Activated naive CD4-positive, alpha-beta T cell treated with anti-CD3 and anti-CD28 coated beads, Interleukin-2, amount 50 U/mL, for 72 hours (primary cell): ENCODE measurements at regions not wholly inside any gene's neighbourhood (a gene's known extent, or its start where the extent isn't known, plus 50 kb on each side); places are given as distances from the start of the nearest gene placed in this dataset.

Experiments
- ATAC-seq, 2 donors: fragments of 150-1000 bp; cut with Tn5 transposase; 2 replicates each; pipeline ENCODE4 v1.10.0; 2021; ENCODE audit warnings: mild to moderate bottlenecking in 2 of 2, moderate library complexity in 2 of 2
- DNase-seq, 2 donors: peaks; one replicate each; pipeline ENCODE4 v3.0.0; 2021 to 2022; ENCODE audit warnings: low spot score in 2 of 2
- H3K27ac Mint-ChIP-seq, 2 donors: one replicate each; pipeline ENCODE4 v1.8.0; 2022; ENCODE audit warnings: mild to moderate bottlenecking in 2 of 2, mixed read lengths in 2 of 2
- H3K36me3 Mint-ChIP-seq, 2 donors: one replicate each; pipeline ENCODE4 v1.8.0; 2022; ENCODE audit warnings: mixed read lengths in 2 of 2
- H3K9me3 Mint-ChIP-seq, 2 donors: one replicate each; pipeline ENCODE4 v1.8.0; 2022; ENCODE audit warnings: mixed read lengths in 2 of 2

- DNase-seq (no peak), ATAC-seq (no peak)
- H3K9me3 Mint-ChIP-seq = peaks cover 9 to 20% of the 10 kb centered on the region in 2 donors
- H3K36me3 Mint-ChIP-seq = no peaks in the 10 kb centered on the region
- no peak overlapping the region for H3K27ac Mint-ChIP-seq
Observed at GRCh38 chr9:107715740-107716139, 226.2 kb upstream of the KLF4 start.

GRCh38 chr9:107713470-107713869 is 223.9 kb upstream of the KLF4 start:
- peaks cover 9 to 20% of the 10 kb centered on the region in 2 donors for H3K9me3 Mint-ChIP-seq
- H3K27ac Mint-ChIP-seq = no peak overlapping the region
- H3K36me3 Mint-ChIP-seq = no peaks in the 10 kb centered on the region
- DNase-seq (no peak), ATAC-seq (no peak)

- ATAC-seq (no peak), DNase-seq (no peak)
- Mint-ChIP-seq H3K9me3 (peaks cover 9 to 20% of the 10 kb centered on the region in 2 donors), H3K27ac (no peak overlapping the region), H3K36me3 (no peaks in the 10 kb centered on the region)
Observed at GRCh38 chr9:107712390-107712789, 222.8 kb upstream of the KLF4 start.

- H3K27ac Mint-ChIP-seq = no peak overlapping the region
- DNase-seq (no peak), ATAC-seq (no peak)
- H3K36me3 Mint-ChIP-seq = no peaks in the 10 kb centered on the region
- H3K9me3 Mint-ChIP-seq = peaks cover 9 to 21% of the 10 kb centered on the region in 2 donors
Observed at GRCh38 chr9:107711542-107711941, 222.0 kb upstream of the KLF4 start.

- no peak for ATAC-seq
- H3K27ac Mint-ChIP-seq = no peak overlapping the region
- DNase-seq = no peak
- no peaks in the 10 kb centered on the region for H3K36me3 Mint-ChIP-seq
- peaks cover 9 to 27% of the 10 kb centered on the region in 2 donors for H3K9me3 Mint-ChIP-seq
Observed at GRCh38 chr9:107710953-107711352, 221.4 kb upstream of the KLF4 start.

- peaks cover 9 to 28% of the 10 kb centered on the region in 2 donors for H3K9me3 Mint-ChIP-seq
- no peaks in the 10 kb centered on the region for H3K36me3 Mint-ChIP-seq
- no peak overlapping the region for H3K27ac Mint-ChIP-seq
- no peak for ATAC-seq
- no peak for DNase-seq
Observed at GRCh38 chr9:107710546-107710945, 221.0 kb upstream of the KLF4 start.

GRCh38 chr9:107708791-107709190 is 219.2 kb upstream of the KLF4 start:
- Mint-ChIP-seq H3K9me3 (peaks cover 10 to 28% of the 10 kb centered on the region in 2 donors), H3K36me3 (no peaks in the 10 kb centered on the region)
- ATAC-seq = no peak

GRCh38 chr9:107707915-107708441 is 218.4 kb upstream of the KLF4 start:
- H3K9me3 Mint-ChIP-seq = peaks cover 11 to 27% of the 10 kb centered on the region in 2 donors
- no peak for ATAC-seq
- DNase-seq = no peak

More at GRCh38 chr9:107708791-107709190, 219.2 kb upstream of the KLF4 start:
- no peak for DNase-seq
- no peak overlapping the region for H3K27ac Mint-ChIP-seq

GRCh38 chr9:107707428-107707837 is 217.9 kb upstream of the KLF4 start:
- ATAC-seq = no peak
- H3K36me3 Mint-ChIP-seq = no peaks in the 10 kb centered on the region

More at GRCh38 chr9:107707915-107708441, 218.4 kb upstream of the KLF4 start:
- Mint-ChIP-seq H3K36me3 (no peaks in the 10 kb centered on the region), H3K27ac (no peak overlapping the region)

GRCh38 chr9:107706701-107707427 is 217.3 kb upstream of the KLF4 start:
- H3K27ac Mint-ChIP-seq = no peak overlapping the region
- DNase-seq = no peak
- H3K36me3 Mint-ChIP-seq = no peaks in the 10 kb centered on the region
- ATAC-seq = no peak
- peaks cover 7 to 28% of the 10 kb centered on the region in 2 donors for H3K9me3 Mint-ChIP-seq

More at GRCh38 chr9:107707428-107707837, 217.9 kb upstream of the KLF4 start:
- H3K9me3 Mint-ChIP-seq = peaks cover 9 to 24% of the 10 kb centered on the region in 2 donors
- no peak overlapping the region for H3K27ac Mint-ChIP-seq
- DNase-seq = no peak

- no peak for DNase-seq
- ATAC-seq = no peak
- H3K27ac Mint-ChIP-seq = no peak overlapping the region
- H3K36me3 Mint-ChIP-seq = no peaks in the 10 kb centered on the region
- H3K9me3 Mint-ChIP-seq = peaks cover 7 to 19% of the 10 kb centered on the region in 2 donors
Observed at GRCh38 chr9:107705521-107705920, 216.0 kb upstream of the KLF4 start.

GRCh38 chr9:107704774-107705173 is 215.2 kb upstream of the KLF4 start:
- DNase-seq = no peak
- Mint-ChIP-seq H3K9me3 (peaks cover 7 to 19% of the 10 kb centered on the region in 2 donors), H3K36me3 (no peaks in the 10 kb centered on the region), H3K27ac (no peak overlapping the region)
- no peak for ATAC-seq

- H3K27ac Mint-ChIP-seq = no peak overlapping the region
- DNase-seq (no peak), ATAC-seq (no peak)
- peaks cover 7 to 19% of the 10 kb centered on the region in 2 donors for H3K9me3 Mint-ChIP-seq
- H3K36me3 Mint-ChIP-seq = no peaks in the 10 kb centered on the region
Observed at GRCh38 chr9:107703651-107704050, 214.1 kb upstream of the KLF4 start.

- no peak for DNase-seq
- Mint-ChIP-seq H3K27ac (no peak overlapping the region), H3K36me3 (no peaks in the 10 kb centered on the region), H3K9me3 (peaks cover 7 to 16% of the 10 kb centered on the region in 2 donors)
- ATAC-seq = no peak
Observed at GRCh38 chr9:107700847-107701246, 211.3 kb upstream of the KLF4 start.

GRCh38 chr9:107699231-107699630 is 209.7 kb upstream of the KLF4 start:
- DNase-seq (no peak), ATAC-seq (no peak)
- peaks cover 7 to 16% of the 10 kb centered on the region in 2 donors for H3K9me3 Mint-ChIP-seq
- no peak overlapping the region for H3K27ac Mint-ChIP-seq
- no peaks in the 10 kb centered on the region for H3K36me3 Mint-ChIP-seq

- H3K9me3 Mint-ChIP-seq = peaks cover 5 to 16% of the 10 kb centered on the region in 2 donors
- DNase-seq (no peak), ATAC-seq (no peak)
- no peak overlapping the region for H3K27ac Mint-ChIP-seq
- H3K36me3 Mint-ChIP-seq = no peaks in the 10 kb centered on the region
Observed at GRCh38 chr9:107698779-107699178, 209.2 kb upstream of the KLF4 start.

- H3K36me3 Mint-ChIP-seq = no peaks in the 10 kb centered on the region
- ATAC-seq = no peak
- no peak for DNase-seq
- peaks cover 0 to 8% of the 10 kb centered on the region in 2 donors for H3K9me3 Mint-ChIP-seq
- H3K27ac Mint-ChIP-seq = no peak overlapping the region
Observed at GRCh38 chr9:107696302-107696701, 206.7 kb upstream of the KLF4 start.

GRCh38 chr9:107694390-107694789 is 204.8 kb upstream of the KLF4 start:
- Mint-ChIP-seq H3K27ac (no peak overlapping the region), H3K36me3 (no peaks in the 10 kb centered on the region), H3K9me3 (peaks cover 5 to 8% of the 10 kb centered on the region in 2 donors)
- DNase-seq (no peak), ATAC-seq (no peak)
